ENCODE measurements at regions not wholly inside any gene's neighbourhood (a gene's known extent, or its start where the extent isn't known, plus 50 kb on each side); places are given as distances from the start of the nearest gene placed in this dataset.

DNA sequence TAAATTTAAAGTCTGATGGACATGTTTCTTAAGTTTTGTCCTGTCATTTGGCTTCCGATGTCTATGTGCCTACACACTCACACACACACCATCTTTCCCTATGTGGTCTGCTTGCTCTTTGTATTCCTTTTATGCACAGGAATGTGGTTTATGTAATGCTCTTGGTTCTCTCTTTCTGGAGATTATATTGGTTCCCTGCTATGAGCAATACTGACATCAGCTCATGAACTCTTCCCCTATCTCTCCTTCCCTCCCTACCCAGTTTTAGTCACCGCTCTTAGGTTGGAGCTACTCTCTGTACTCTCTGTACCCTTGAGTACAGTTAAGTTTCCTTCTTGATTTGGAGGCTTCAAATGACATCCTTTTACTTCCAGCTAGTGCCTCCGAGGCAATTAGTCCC lies 77.9 kb upstream of the MVB12B start:
- no peaks in the 10 kb centered on the region for H3K27me3 Mint-ChIP-seq (ENCODE audit: insufficient read depth, low read depth, poor library complexity)
- H2AFZ ChIP-seq = no peak overlapping the region
- no peak overlapping the region for H3K4me3 ChIP-seq
- DNase-seq (ENCODE audit: low spot score) (no peak), ATAC-seq (no peak)
- no peaks in the 10 kb centered on the region for H3K9me2 ChIP-seq (ENCODE audit: insufficient read depth)
- no peak overlapping the region for H3K4me2 ChIP-seq
- no peaks in the 10 kb centered on the region for H3K36me3 ChIP-seq (ENCODE audit: insufficient read depth)
- H3K27ac Mint-ChIP-seq = no peak overlapping the region
- H3K27me3 ChIP-seq (ENCODE audit: insufficient read depth) = no peaks in the 10 kb centered on the region
- H3K36me3 Mint-ChIP-seq (ENCODE audit: low read depth) = peaks cover 2% of the 10 kb centered on the region; the same call in 2 of the 3 replicates
- TF ChIP-seq, protein P1, sequence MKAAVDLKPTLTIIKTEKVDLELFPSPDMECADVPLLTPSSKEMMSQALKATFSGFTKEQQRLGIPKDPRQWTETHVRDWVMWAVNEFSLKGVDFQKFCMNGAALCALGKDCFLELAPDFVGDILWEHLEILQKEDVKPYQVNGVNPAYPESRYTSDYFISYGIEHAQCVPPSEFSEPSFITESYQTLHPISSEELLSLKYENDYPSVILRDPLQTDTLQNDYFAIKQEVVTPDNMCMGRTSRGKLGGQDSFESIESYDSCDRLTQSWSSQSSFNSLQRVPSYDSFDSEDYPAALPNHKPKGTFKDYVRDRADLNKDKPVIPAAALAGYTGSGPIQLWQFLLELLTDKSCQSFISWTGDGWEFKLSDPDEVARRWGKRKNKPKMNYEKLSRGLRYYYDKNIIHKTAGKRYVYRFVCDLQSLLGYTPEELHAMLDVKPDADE (IDR thresholded peaks at IDR 0.05) = no peak
- TF ChIP-seq JUNB (IDR thresholded peaks at IDR 0.05; ENCODE audit: unreplicated experiment) (no peak), STAT1 (IDR thresholded peaks at IDR 0.05; ENCODE audit: unreplicated experiment) (no peak), EZH2phosphoT487 (IDR thresholded peaks at IDR 0.05; ENCODE audit: unreplicated experiment) (no peak), ZNF331 (CRISPR knock-in tag; IDR thresholded peaks at IDR 0.05; ENCODE audit: low read depth) (no peak), POLR2AphosphoS5 (IDR thresholded peaks at IDR 0.05; ENCODE audit: low read depth) (no peak)
- TF ChIP-seq, protein P2, sequence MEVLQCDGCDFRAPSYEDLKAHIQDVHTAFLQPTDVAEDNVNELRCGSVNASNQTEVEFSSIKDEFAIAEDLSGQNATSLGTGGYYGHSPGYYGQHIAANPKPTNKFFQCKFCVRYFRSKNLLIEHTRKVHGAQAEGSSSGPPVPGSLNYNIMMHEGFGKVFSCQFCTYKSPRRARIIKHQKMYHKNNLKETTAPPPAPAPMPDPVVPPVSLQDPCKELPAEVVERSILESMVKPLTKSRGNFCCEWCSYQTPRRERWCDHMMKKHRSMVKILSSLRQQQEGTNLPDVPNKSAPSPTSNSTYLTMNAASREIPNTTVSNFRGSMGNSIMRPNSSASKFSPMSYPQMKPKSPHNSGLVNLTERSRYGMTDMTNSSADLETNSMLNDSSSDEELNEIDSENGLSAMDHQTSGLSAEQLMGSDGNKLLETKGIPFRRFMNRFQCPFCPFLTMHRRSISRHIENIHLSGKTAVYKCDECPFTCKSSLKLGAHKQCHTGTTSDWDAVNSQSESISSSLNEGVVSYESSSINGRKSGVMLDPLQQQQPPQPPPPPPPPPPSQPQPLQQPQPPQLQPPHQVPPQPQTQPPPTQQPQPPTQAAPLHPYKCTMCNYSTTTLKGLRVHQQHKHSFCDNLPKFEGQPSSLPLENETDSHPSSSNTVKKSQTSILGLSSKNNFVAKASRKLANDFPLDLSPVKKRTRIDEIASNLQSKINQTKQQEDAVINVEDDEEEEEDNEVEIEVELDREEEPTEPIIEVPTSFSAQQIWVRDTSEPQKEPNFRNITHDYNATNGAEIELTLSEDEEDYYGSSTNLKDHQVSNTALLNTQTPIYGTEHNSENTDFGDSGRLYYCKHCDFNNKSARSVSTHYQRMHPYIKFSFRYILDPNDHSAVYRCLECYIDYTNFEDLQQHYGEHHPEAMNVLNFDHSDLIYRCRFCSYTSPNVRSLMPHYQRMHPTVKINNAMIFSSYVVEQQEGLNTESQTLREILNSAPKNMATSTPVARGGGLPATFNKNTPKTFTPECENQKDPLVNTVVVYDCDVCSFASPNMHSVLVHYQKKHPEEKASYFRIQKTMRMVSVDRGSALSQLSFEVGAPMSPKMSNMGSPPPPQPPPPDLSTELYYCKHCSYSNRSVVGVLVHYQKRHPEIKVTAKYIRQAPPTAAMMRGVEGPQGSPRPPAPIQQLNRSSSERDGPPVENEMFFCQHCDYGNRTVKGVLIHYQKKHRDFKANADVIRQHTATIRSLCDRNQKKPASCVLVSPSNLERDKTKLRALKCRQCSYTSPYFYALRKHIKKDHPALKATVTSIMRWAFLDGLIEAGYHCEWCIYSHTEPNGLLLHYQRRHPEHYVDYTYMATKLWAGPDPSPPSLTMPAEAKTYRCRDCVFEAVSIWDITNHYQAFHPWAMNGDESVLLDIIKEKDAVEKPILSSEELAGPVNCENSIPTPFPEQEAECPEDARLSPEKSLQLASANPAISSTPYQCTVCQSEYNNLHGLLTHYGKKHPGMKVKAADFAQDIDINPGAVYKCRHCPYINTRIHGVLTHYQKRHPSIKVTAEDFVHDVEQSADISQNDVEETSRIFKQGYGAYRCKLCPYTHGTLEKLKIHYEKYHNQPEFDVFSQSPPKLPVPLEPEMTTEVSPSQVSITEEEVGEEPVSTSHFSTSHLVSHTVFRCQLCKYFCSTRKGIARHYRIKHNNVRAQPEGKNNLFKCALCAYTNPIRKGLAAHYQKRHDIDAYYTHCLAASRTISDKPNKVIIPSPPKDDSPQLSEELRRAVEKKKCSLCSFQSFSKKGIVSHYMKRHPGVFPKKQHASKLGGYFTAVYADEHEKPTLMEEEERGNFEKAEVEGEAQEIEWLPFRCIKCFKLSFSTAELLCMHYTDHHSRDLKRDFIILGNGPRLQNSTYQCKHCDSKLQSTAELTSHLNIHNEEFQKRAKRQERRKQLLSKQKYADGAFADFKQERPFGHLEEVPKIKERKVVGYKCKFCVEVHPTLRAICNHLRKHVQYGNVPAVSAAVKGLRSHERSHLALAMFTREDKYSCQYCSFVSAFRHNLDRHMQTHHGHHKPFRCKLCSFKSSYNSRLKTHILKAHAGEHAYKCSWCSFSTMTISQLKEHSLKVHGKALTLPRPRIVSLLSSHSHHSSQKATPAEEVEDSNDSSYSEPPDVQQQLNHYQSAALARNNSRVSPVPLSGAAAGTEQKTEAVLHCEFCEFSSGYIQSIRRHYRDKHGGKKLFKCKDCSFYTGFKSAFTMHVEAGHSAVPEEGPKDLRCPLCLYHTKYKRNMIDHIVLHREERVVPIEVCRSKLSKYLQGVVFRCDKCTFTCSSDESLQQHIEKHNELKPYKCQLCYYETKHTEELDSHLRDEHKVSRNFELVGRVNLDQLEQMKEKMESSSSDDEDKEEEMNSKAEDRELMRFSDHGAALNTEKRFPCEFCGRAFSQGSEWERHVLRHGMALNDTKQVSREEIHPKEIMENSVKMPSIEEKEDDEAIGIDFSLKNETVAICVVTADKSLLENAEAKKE (CRISPR knock-in tag; IDR thresholded peaks at IDR 0.05) = no peak
- TF ChIP-seq, protein P3, sequence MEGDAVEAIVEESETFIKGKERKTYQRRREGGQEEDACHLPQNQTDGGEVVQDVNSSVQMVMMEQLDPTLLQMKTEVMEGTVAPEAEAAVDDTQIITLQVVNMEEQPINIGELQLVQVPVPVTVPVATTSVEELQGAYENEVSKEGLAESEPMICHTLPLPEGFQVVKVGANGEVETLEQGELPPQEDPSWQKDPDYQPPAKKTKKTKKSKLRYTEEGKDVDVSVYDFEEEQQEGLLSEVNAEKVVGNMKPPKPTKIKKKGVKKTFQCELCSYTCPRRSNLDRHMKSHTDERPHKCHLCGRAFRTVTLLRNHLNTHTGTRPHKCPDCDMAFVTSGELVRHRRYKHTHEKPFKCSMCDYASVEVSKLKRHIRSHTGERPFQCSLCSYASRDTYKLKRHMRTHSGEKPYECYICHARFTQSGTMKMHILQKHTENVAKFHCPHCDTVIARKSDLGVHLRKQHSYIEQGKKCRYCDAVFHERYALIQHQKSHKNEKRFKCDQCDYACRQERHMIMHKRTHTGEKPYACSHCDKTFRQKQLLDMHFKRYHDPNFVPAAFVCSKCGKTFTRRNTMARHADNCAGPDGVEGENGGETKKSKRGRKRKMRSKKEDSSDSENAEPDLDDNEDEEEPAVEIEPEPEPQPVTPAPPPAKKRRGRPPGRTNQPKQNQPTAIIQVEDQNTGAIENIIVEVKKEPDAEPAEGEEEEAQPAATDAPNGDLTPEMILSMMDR (conservative IDR thresholded peaks at IDR 0.05; ENCODE audit: low read depth in 2 of 2) = no peak
- peaks cover 9% of the 10 kb centered on the region for H3K9me3 Mint-ChIP-seq
- H3K4me3 Mint-ChIP-seq = no peak overlapping the region
- H3K79me2 ChIP-seq (replicated peaks; ENCODE audit: insufficient read depth) = no peaks in the 10 kb centered on the region
- H3K4me1 Mint-ChIP-seq = no peaks in the 10 kb centered on the region
- H3K4me1 ChIP-seq (ENCODE audit: insufficient read depth) = no peaks in the 10 kb centered on the region
- H3F3A ChIP-seq (replicated peaks; ENCODE audit: low read depth) = no peaks in the 10 kb centered on the region
- H4K20me1 ChIP-seq (replicated peaks; ENCODE audit: insufficient read depth) = no peaks in the 10 kb centered on the region
- no peak overlapping the region for H3K27ac ChIP-seq (ENCODE audit: low read depth)

Measured in GM23338 (cell line).